HG03060 (cell line): ENCODE measurements at regions not wholly inside any gene's neighbourhood (a gene's known extent, or its start where the extent isn't known, plus 50 kb on each side); places are given as distances from the start of the nearest gene placed in this dataset.

Experiments
- ATAC-seq: cut with Tn5 transposase; IDR thresholded peaks from one replicate; pipeline ENCODE4 v1.9.1; 2021; ENCODE audit warnings: low read depth, moderate number of reproducible peaks; ENCODE audit not compliant: unreplicated experiment

GRCh38 chr13:40503966-40504591 lies 162.4 kb downstream of the FOXO1 start:
- no peak for ATAC-seq

GRCh38 chr13:40504641-40505040 lies 161.8 kb downstream of the FOXO1 start:
- ATAC-seq: no peak

GRCh38 chr13:40505196-40505595 lies 161.2 kb downstream of the FOXO1 start:
- no peak for ATAC-seq
